Type B pancreatic cell (in vitro differentiated cells): ENCODE measurements at regions not wholly inside any gene's neighbourhood (a gene's known extent, or its start where the extent isn't known, plus 50 kb on each side); places are given as distances from the start of the nearest gene placed in this dataset.

Experiments
- DNase-seq: peaks from one replicate; pipeline ENCODE4 v3.0.0; 2021; ENCODE audit warnings: mixed read lengths; ENCODE audit not compliant: unreplicated experiment; ENCODE audit errors: extremely low spot score
- H3K27ac Mint-ChIP-seq: 2 replicates; pipeline ENCODE4 v1.8.0; 2021; ENCODE audit warnings: mild to moderate bottlenecking, mixed read lengths
- H3K27me3 Mint-ChIP-seq: 2 replicates; pipeline ENCODE4 v1.8.0; 2021; ENCODE audit warnings: mixed read lengths
- H3K36me3 Mint-ChIP-seq: 2 replicates; pipeline ENCODE4 v1.8.0; 2021; ENCODE audit warnings: mixed read lengths
- H3K4me1 Mint-ChIP-seq: one replicate; pipeline ENCODE4 v1.8.0; 2021; ENCODE audit warnings: mixed read lengths; ENCODE audit not compliant: unreplicated experiment
- H3K4me3 Mint-ChIP-seq: 2 replicates; pipeline ENCODE4 v1.8.0; 2021; ENCODE audit warnings: mild to moderate bottlenecking, mixed read lengths
- H3K9me3 Mint-ChIP-seq: 2 replicates; pipeline ENCODE4 v1.8.0; 2021; ENCODE audit warnings: mixed read lengths
- CTCF ChIP-seq: fragments of 200-600 bp; sonication (generic); conservative IDR thresholded peaks from 2 replicates; pipeline ENCODE4 v1.5.0; 2021; ENCODE audit warnings: antibody characterized with exemption, mild to moderate bottlenecking

GRCh38 chr13:106756446-106756845 lies 188.5 kb upstream of the ARGLU1 start:
- peak; percentile 62 for TF ChIP-seq CTCF
- H3K4me3 Mint-ChIP-seq: no peak overlapping the region
- H3K4me1 Mint-ChIP-seq: peaks cover 18% of the 10 kb centered on the region
- H3K9me3 Mint-ChIP-seq: no peaks in the 10 kb centered on the region
- DNase-seq: no peak
- no peaks in the 10 kb centered on the region for H3K27me3 Mint-ChIP-seq
- H3K27ac Mint-ChIP-seq: no peak overlapping the region
- H3K36me3 Mint-ChIP-seq: no peaks in the 10 kb centered on the region

GRCh38 chr13:106755542-106755941 lies 187.6 kb upstream of the ARGLU1 start:
- no peak overlapping the region for H3K27ac Mint-ChIP-seq

GRCh38 chr13:106753251-106753650 lies 185.3 kb upstream of the ARGLU1 start:
- Mint-ChIP-seq H3K4me3 (peak overlapping the region; percentile 1), H3K27ac (no peak overlapping the region)

More at GRCh38 chr13:106755542-106755941, 187.6 kb upstream of the ARGLU1 start:
- H3K36me3 Mint-ChIP-seq: no peaks in the 10 kb centered on the region
- peaks cover 18% of the 10 kb centered on the region for H3K4me1 Mint-ChIP-seq
- no peak for DNase-seq
- no peak overlapping the region for H3K4me3 Mint-ChIP-seq
- H3K27me3 Mint-ChIP-seq: no peaks in the 10 kb centered on the region
- no peak for TF ChIP-seq CTCF
- no peaks in the 10 kb centered on the region for H3K9me3 Mint-ChIP-seq

GRCh38 chr13:106752584-106753170 lies 184.7 kb upstream of the ARGLU1 start:
- no peak overlapping the region for H3K27ac Mint-ChIP-seq
- TF ChIP-seq CTCF: no peak
- no peaks in the 10 kb centered on the region for H3K9me3 Mint-ChIP-seq
- peak overlapping the region; percentile 29 for H3K4me3 Mint-ChIP-seq
- H3K27me3 Mint-ChIP-seq: no peaks in the 10 kb centered on the region
- H3K4me1 Mint-ChIP-seq: peaks cover 12% of the 10 kb centered on the region
- no peak for DNase-seq
- no peaks in the 10 kb centered on the region for H3K36me3 Mint-ChIP-seq

More at GRCh38 chr13:106753251-106753650, 185.3 kb upstream of the ARGLU1 start:
- peaks cover 12% of the 10 kb centered on the region for H3K4me1 Mint-ChIP-seq
- no peak for TF ChIP-seq CTCF
- DNase-seq: no peak
- no peaks in the 10 kb centered on the region for H3K27me3 Mint-ChIP-seq
- H3K9me3 Mint-ChIP-seq: no peaks in the 10 kb centered on the region
- no peaks in the 10 kb centered on the region for H3K36me3 Mint-ChIP-seq

GRCh38 chr13:106748785-106749184 lies 180.8 kb upstream of the ARGLU1 start:
- Mint-ChIP-seq H3K9me3 (no peaks in the 10 kb centered on the region), H3K4me3 (no peak overlapping the region), H3K36me3 (no peaks in the 10 kb centered on the region), H3K27me3 (no peaks in the 10 kb centered on the region), H3K27ac (no peak overlapping the region), H3K4me1 (peaks cover 11% of the 10 kb centered on the region)
- DNase-seq: no peak
- TF ChIP-seq CTCF: no peak

- Mint-ChIP-seq H3K36me3 (no peaks in the 10 kb centered on the region), H3K27ac (no peak overlapping the region), H3K27me3 (no peaks in the 10 kb centered on the region), H3K4me3 (no peak overlapping the region), H3K4me1 (peaks cover 10% of the 10 kb centered on the region), H3K9me3 (no peaks in the 10 kb centered on the region)
- no peak for DNase-seq
- TF ChIP-seq CTCF: no peak
These were observed 176.6 kb upstream of the ARGLU1 start for GRCh38 chr13:106744516-106744915.
